HG02623 (cell line): ENCODE measurements at regions not wholly inside any gene's neighbourhood (a gene's known extent, or its start where the extent isn't known, plus 50 kb on each side); places are given as distances from the start of the nearest gene placed in this dataset.

ENCODE experiments used
- ATAC-seq: cut with Tn5 transposase; IDR thresholded peaks from one replicate; pipeline ENCODE4 v1.9.1; 2021; ENCODE audit warnings: moderate library complexity; ENCODE audit not compliant: unreplicated experiment

DNA sequence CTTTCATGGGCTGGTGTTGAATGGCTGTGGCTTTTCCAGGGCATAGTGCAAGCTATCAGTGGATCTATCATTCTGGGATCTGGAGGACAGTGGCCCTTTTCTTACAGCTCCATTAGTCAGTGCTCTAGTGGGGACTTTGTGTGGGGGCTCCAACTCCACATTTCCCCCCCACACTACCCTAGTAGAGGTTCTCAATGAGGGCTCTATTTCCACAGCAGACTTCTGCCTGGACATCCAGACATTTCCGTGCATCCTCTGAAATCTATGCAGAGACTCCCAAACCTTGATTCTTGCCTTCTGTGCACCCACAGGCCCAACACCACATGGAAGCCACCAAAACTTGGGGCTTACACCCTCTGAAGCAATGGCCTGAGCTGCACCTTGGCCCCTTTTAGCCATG lies 208.3 kb upstream of the MKLN1 start:
- no peak for ATAC-seq

DNA sequence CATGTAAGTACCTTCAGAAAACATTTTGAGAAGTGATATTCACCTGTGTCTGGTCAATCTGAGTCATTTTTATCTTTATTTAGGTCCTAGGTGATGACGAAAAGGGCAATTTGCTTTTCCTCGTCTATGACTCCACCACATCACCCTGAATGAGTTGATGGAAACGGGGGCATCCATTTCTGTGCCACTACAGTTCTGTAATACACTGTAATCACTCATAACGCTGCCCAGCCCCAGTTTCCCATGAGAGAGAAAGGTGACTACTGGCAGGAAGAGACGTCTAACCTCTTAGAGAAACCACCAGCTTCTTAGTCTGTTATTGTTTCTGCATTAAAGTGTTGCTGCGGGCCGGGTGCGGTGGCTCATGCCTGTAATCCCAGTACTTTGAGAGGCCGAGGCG lies 205.3 kb upstream of the MKLN1 start:
- ATAC-seq = no peak

GRCh38 chr7:131124001-131124629 lies 203.6 kb upstream of the MKLN1 start:
- peak; percentile 92 for ATAC-seq

GRCh38 chr7:131124867-131125266 lies 202.8 kb upstream of the MKLN1 start:
- no peak for ATAC-seq

DNA sequence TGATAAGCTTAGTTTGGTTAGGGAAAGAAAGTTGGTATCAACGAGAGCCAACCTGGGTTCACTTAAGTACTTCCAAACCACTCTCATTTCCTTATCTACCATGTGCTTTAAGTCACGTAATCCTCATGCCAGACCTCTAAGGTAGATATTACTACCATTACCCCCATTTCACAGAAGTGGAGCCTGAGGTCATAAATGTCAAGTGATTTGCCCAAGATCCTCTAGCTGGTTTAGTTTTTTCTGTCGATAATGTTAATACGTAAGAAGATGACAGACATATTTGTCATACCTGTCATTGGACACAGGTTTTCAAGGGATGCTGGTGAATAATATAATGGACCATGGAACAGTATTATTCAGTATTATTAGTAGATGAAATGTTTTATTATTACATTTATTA lies 197.4 kb upstream of the MKLN1 start:
- ATAC-seq = no peak

- no peak for ATAC-seq
These were observed 196.5 kb upstream of the MKLN1 start for GRCh38 chr7:131131012-131131745.

DNA sequence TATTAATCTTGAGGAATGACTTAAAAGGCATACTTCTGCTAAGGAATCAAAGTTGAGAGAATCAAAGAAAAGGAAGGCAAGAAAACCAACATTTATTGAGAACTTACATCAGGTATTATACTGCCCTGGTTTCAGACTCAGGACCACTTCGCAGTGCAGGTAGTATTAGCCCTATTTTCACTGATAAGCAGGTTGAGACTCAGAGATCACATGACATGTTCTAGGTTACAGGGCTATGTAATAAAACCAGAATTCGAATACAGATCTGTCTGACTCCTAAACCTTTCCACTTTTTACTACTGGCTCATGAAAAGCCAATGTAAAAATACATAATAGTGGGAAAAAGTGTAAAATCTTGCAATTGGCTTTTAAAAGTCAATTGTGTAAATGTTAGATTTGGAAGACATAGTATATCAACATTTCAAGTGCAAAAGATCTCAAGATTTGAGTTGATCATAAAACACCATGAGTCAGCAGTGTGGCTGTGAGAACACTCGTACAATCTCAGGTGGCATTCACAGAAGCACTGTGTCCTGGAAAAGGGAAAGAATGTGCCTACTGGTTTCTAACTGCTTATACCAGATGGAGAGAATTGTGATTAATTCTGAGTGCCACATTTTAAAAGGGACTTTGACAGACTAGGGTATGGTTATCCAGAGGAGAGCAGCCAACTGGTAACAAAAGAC lies 195.8 kb upstream of the MKLN1 start:
- no peak for ATAC-seq

- ATAC-seq = no peak
These were observed 188.2 kb upstream of the MKLN1 start for GRCh38 chr7:131139462-131139861.

DNA sequence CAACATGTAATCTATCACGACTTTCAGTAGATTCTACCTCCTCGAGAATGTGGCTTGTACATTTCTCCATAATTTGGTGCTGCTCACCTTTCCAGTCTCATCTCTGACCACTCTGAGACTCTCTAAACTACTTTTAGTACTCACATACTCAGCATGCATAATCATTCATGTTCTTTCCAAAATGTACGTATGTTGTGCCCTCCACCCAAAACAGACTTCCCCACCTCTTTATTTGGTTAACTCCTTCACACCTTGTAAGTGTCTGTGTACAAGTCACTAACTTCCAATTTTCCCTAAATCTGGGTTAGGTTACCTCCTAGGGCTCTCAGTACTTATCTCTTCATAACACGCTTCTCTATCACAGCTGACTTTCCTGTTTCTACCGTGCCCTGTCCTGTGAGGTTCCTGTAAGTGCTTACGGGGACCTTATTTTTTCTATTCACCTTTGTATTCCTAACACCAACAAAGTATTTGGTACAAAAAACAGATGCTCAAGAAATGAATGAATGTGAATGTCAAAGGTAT lies 186.2 kb upstream of the MKLN1 start:
- no peak for ATAC-seq

- no peak for ATAC-seq
These were observed 183.8 kb upstream of the MKLN1 start for GRCh38 chr7:131143869-131144268.

DNA sequence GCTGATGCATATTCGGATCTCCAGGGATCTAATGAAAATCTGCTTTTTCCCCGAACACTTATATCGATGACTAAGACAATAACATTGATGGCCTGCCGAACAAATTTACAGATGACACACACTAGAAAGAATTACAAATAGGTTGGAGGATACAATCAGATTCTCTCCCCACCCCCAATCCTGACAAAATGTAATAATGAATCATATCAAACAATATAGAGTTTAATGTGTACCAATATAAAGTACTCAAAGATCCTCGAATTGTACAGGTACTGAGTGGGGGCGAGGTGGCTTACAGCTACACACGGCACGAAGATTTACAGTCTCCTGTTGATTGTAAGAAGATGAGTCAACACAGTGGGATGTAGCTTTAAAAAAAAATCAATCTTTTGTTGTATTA lies 182.7 kb upstream of the MKLN1 start:
- no peak for ATAC-seq

DNA sequence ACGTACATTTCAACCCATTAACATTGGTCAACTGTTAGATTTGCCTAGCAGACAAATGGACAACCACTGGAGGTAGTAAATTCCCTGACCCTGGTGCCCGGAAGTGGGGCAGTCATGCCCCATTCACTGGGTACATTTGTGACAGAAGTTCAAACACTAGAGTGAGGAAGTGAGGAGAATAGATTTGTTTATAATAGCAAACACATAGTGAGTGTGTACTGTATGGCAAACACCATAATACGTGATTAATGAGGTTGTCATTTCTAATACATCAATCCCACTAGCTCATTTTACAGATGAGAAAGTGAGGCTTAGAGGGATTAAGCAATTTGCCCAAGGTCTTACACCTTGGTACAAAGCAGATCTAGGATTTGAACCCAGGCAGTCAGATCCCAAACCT lies 181.9 kb upstream of the MKLN1 start:
- ATAC-seq = no peak

DNA sequence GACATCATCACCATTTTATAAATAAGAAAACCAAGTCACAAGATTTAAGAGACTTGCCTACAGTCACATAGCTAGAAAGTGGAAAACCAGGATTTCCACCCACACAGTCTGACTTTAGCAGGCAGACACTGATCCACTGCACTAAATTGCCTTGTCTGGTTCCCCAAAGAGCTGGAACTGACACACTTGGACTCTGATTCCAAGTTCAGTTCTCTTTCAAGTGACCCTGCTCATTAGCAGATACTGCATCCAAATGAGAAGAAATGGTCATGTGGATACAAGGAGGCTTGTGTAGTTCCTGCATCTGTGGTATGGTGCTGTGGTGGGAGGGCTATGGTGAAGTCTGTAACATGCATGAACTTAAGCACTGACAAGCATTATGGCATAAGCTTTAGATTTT lies 180.1 kb upstream of the MKLN1 start:
- no peak for ATAC-seq

- ATAC-seq = no peak
These were observed 179.4 kb upstream of the MKLN1 start for GRCh38 chr7:131148258-131148657.

- ATAC-seq = no peak
These were observed 178.8 kb upstream of the MKLN1 start for GRCh38 chr7:131148708-131149428.

DNA sequence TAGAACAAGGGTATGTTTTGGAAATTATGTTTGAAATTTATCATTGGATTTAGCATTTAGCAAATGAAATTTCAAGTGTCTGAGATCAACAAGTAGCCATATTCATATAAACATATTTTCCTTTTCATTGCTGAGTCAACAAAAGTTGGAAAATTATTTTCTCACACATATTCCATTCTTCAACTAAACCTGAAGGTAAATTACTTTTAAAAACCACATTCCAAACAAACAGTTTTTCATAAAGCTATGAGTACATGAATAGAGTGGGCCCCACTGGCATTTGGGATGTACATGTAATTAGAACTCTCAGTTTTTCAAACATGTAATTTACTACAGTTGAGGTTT lies 178.3 kb upstream of the MKLN1 start:
- ATAC-seq = no peak

GRCh38 chr7:131149840-131150239 lies 177.8 kb upstream of the MKLN1 start:
- ATAC-seq = no peak

GRCh38 chr7:131151034-131151433 lies 176.6 kb upstream of the MKLN1 start:
- ATAC-seq = no peak

- no peak for ATAC-seq
These were observed 174.9 kb upstream of the MKLN1 start for GRCh38 chr7:131152766-131153165.

- ATAC-seq = no peak
These were observed 173.3 kb upstream of the MKLN1 start for GRCh38 chr7:131154380-131154779.

DNA sequence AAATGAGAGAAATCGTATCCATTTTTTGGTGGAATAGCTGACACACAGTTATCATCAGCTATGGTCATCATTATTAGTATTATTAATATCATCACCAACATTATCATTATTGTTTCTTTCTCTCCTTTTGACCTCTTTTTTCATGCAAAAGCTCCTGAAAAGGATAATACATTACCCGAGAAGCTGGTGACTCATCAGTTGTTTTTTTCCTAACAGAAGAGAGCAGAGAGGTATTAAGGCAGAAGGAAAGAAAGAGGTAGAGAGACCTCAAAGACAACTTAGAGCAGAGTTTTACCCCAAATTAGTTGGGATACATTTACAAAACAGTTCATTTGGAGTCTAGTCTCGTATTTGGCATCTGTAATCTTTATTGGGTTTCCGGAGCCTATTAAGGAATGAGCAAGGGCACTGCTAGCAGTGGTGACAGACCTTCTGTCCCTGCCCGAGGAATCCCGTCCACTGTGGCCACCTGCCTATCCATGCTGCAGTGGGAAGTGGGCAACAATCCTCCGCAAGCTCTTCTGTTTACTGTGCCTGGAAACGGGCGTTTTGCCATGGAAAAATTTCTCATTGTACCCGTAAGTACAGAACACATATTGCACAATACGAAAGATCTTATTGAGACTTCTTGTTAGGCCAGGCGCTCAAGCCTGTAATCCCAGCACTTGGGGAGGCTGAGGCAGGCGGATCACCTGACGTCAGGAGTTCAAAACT lies 170.0 kb upstream of the MKLN1 start:
- no peak for ATAC-seq
